HepG2 (cell line): ENCODE measurements at regions not wholly inside any gene's neighbourhood (a gene's known extent, or its start where the extent isn't known, plus 50 kb on each side); places are given as distances from the start of the nearest gene placed in this dataset.

Experiments
- ATAC-seq: fragments of 200-7000 bp; cut with Tn5 transposase; 3 replicates; pipeline ENCODE4 v1.9.1; 2020; ENCODE audit warnings: mild to moderate bottlenecking, moderate library complexity
- BruUV-seq: library from RNA; stranded (reverse); fragments of 400-500 nt; replicated peaks from 2 replicates; lab custom pipeline; 2021; lab: Mats Ljungman, UMichigan
- CTCF ChIA-PET: fragments of 300-600 bp; formaldehyde crosslinking; extraction: SDS; loops from one replicate; lab custom pipeline; 2021; ENCODE audit warnings: low total read pairs, inconsistent platforms, low intra/inter-chr PET ratio; lab: Yijun Ruan, JAX
- POLR2A ChIA-PET: fragments of 350-600 bp; sonication (Branson Sonifier 250); formaldehyde crosslinking; loops from one replicate; lab custom pipeline; 2020; ENCODE audit warnings: antibody characterized with exemption, inconsistent platforms; lab: Yijun Ruan, JAX
- DNase-seq: peaks from one replicate; pipeline ENCODE4 v3.0.0-alpha.2; 2015; ENCODE audit warnings: low spot score
- FAIRE-seq: peaks from 3 replicates; lab custom pipeline; 2011; peaks lifted over from hg19 to GRCh38; lab: Jason Lieb, UNC
- H2AFZ ChIP-seq: one replicate; pipeline ENCODE4 v1.6.1; 2011; ENCODE audit warnings: low read length, inconsistent platforms
- H3K27ac ChIP-seq: fragments of 300-600 bp; 3 replicates; pipeline ENCODE4 v1.8.0; 2011; ENCODE audit warnings: mixed run types, mild to moderate bottlenecking, mixed read lengths, low read length, inconsistent platforms; ENCODE audit not compliant: insufficient read depth; ENCODE audit errors: extremely low read length
- H3K27me3 ChIP-seq, 2 experiments: fragments of 200-600 bp in 1 of 2; 2 replicates in 1 of 2; 3 replicates in 1 of 2; pipeline versions ENCODE4 v1.6.0 to v1.8.0; 2011; ENCODE audit warnings: low read length in 2 of 2, mild to moderate bottlenecking in 2 of 2, moderate library complexity in 2 of 2, inconsistent platforms in 1 of 2; ENCODE audit not compliant: insufficient read depth in 2 of 2, control insufficient read depth in 1 of 2
- H3K36me3 ChIP-seq, 2 experiments: fragments of 200-600 bp in 1 of 2; replicated peaks in 1 of 2; 2 replicates in 1 of 2; 3 replicates in 1 of 2; pipeline versions ENCODE4 v1.5.1 to v1.8.0; 2011; ENCODE audit warnings: low read length in 2 of 2, inconsistent platforms in 1 of 2; ENCODE audit not compliant: insufficient read depth in 2 of 2, control insufficient read depth in 1 of 2
- H3K4me1 ChIP-seq: 2 replicates; pipeline ENCODE4 v1.5.1; 2012; ENCODE audit warnings: low read length, inconsistent platforms; ENCODE audit not compliant: insufficient read depth
- H3K4me2 ChIP-seq: 2 replicates; pipeline ENCODE4 v1.6.0; 2011; ENCODE audit warnings: low read depth, low read length, inconsistent platforms
- H3K4me3 ChIP-seq, 3 experiments: fragments of 200-600 bp in 1 of 3; sonication (generic), shearing (Covaris generic) in 1 of 3; replicated peaks in 1 of 3; 2 replicates each; pipeline ENCODE4 v1.5.1; 2011 to 2016; ENCODE audit warnings: low read length in 3 of 3, inconsistent platforms in 2 of 3, low read depth in 2 of 3, mild to moderate bottlenecking in 2 of 3, control low read depth in 1 of 3, mixed read lengths in 1 of 3; ENCODE audit not compliant: insufficient read depth in 1 of 3
- H3K79me2 ChIP-seq: one replicate; pipeline ENCODE4 v1.6.1; 2011; ENCODE audit warnings: low read length, inconsistent platforms; ENCODE audit not compliant: insufficient read depth
- H3K9ac ChIP-seq: 2 replicates; pipeline ENCODE4 v1.6.0; 2011; ENCODE audit warnings: mild to moderate bottlenecking, low read depth, low read length, inconsistent platforms; ENCODE audit not compliant: insufficient read depth
- H3K9me3 ChIP-seq: 2 replicates; pipeline ENCODE4 v1.5.1; 2012; ENCODE audit warnings: mild to moderate bottlenecking, low read length
- H4K20me1 ChIP-seq: 2 replicates; pipeline ENCODE4 v1.6.0; 2011; ENCODE audit warnings: inconsistent platforms, mild to moderate bottlenecking, low read length, moderate library complexity; ENCODE audit not compliant: insufficient read depth
- HMGXB4 ChIP-seq, 2 experiments: sonication (generic) in 1 of 2; formaldehyde crosslinking in 1 of 2; IDR thresholded peaks; 2 replicates each; pipeline versions ENCODE4 v1.4.0 to v1.6.1; 2018 to 2020; ENCODE audit warnings: missing genetic modification reagents in 2 of 2, borderline replicate concordance in 1 of 2, low read depth in 1 of 2, mild to moderate bottlenecking in 1 of 2, missing biosample characterization in 1 of 2
- PHF8 ChIP-seq: sonication (generic); formaldehyde crosslinking; IDR thresholded peaks from 2 replicates; pipeline ENCODE4 v1.5.0; 2020; ENCODE audit warnings: missing genetic modification reagents
- ZBTB42 ChIP-seq: sonication (generic); formaldehyde crosslinking; IDR thresholded peaks from 2 replicates; pipeline ENCODE4 v1.5.0; 2020; ENCODE audit warnings: mild to moderate bottlenecking, missing genetic modification reagents
- ZFX ChIP-seq: sonication (generic); formaldehyde crosslinking; IDR thresholded peaks from 2 replicates; pipeline ENCODE4 v1.4.0; 2020; ENCODE audit warnings: mild to moderate bottlenecking, low read depth, missing genetic modification reagents, moderate library complexity
- ZNF569 ChIP-seq: sonication (generic); formaldehyde crosslinking; IDR thresholded peaks from 2 replicates; pipeline ENCODE4 v1.5.0; 2020; ENCODE audit warnings: mild to moderate bottlenecking, missing genetic modification reagents, moderate library complexity, borderline replicate concordance
- ZSCAN20 ChIP-seq: sonication (generic); formaldehyde crosslinking; IDR thresholded peaks from 2 replicates; pipeline ENCODE4 v1.4.0; 2020; ENCODE audit warnings: missing genetic modification reagents, mild to moderate bottlenecking, borderline replicate concordance
- WGBS: methylation state at CpG from one replicate; pipeline ENCODE4 v1.1.6; 2017; ENCODE audit warnings: low lambda C conversion rate; 5-methylcytosine and 5-hydroxymethylcytosine counted together
- in situ Hi-C: cut with HindIII; loops from 2 replicates; pipeline ENCODE4 v1.10.0; 2017; ENCODE audit warnings: low pct_unique_long_range_greater_than_20kb; ENCODE audit not compliant: extremely low pct_ligation_motif_present
- intact Hi-C: fragments of 100-400 bp; cut with micrococcal nuclease; formaldehyde crosslinking; loops from one replicate; pipeline ENCODE4 v1.10.0; 2022; ENCODE audit not compliant: unreplicated experiment
- TF ChIP-seq, protein P1 (sequence below): IDR thresholded peaks from 2 replicates; pipeline ENCODE4 v1.6.1; 2016; ENCODE audit warnings: low read depth

- H3K9me3 ChIP-seq = peaks cover 8% of the 10 kb centered on the region; the same call in 1 of the 2 replicates
- H3K27me3 ChIP-seq = no peaks in the 10 kb centered on the region
- H3K4me3 ChIP-seq = no peak overlapping the region
- H3K79me2 ChIP-seq = no peaks in the 10 kb centered on the region
- H3K4me1 ChIP-seq = no peaks in the 10 kb centered on the region
- intact Hi-C loops (no loop called here), in situ Hi-C loops (no loop called here)
- no peak for ATAC-seq
- no peaks in the 10 kb centered on the region for H4K20me1 ChIP-seq
- TF ChIP-seq ZFX (CRISPR knock-in tag) (no peak), PHF8 (CRISPR knock-in tag) (no peak), ZBTB42 (CRISPR knock-in tag) (no peak), ZNF569 (CRISPR knock-in tag) (no peak)
- FAIRE-seq = no peak
- no TSS peak for BruUV-seq
- ChIA-PET POLR2A (no interaction called here), CTCF (no interaction called here)
- H3K4me2 ChIP-seq = no peak overlapping the region
- DNase-seq = no peak
- H3K27ac ChIP-seq = no peak overlapping the region
- no peaks in the 10 kb centered on the region for H3K36me3 ChIP-seq
- 32% methylated on average over 4 of the region's 17 CpGs for WGBS
- no peak overlapping the region for H3K9ac ChIP-seq
- H2AFZ ChIP-seq = no peak overlapping the region
These were observed 1037.2 kb upstream of the ACVR2A start for GRCh38 chr2:146807568-146808168.

DNA sequence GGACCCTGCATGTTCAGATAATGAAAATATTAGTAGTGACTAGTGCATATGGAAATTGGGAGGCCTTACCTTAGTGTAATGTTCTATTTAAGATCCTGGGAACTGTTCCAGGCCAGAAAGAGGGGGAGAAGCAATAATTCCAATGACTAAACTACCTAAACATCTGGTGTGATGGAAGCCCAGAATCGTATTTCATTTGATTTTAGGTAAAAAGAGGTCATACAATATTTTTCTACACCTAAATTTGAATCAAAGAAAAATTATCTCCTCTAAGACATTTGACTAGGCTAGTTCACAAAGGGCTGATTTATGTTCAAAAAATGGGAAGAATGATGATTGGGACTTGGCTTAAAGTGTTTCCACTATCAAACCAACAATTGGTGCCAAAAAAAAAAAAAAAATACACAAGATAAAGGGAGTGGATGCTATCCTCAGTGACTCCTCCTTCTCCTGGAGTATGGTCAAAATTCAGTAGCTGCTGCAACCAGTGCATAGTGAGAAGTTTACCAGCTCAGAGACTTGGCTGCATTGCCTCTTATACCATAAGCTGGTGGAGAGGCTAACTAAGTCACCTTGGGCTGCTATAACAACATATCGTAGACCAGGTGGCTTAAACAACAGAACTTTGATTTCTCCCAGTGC, 1038.3 kb upstream of the ACVR2A start:
- Histone ChIP-seq H3K4me1 (no peaks in the 10 kb centered on the region), H3K4me2 (no peak overlapping the region), H4K20me1 (no peaks in the 10 kb centered on the region), H3K9ac (no peak overlapping the region), H3K27me3 (no peaks in the 10 kb centered on the region), H3K79me2 (no peaks in the 10 kb centered on the region), H3K4me3 (no peak overlapping the region), H3K9me3 (peaks cover 8% of the 10 kb centered on the region; the same call in 1 of the 2 replicates), H3K27ac (no peak overlapping the region), H2AFZ (no peak overlapping the region), H3K36me3 (no peaks in the 10 kb centered on the region)
- FAIRE-seq = no peak
- BruUV-seq = no TSS peak
- in situ Hi-C loops (no loop called here), intact Hi-C loops (no loop called here)
- 6% methylated on average over 2 of the region's 2 CpGs for WGBS
- CTCF ChIA-PET = no interaction called here
- POLR2A ChIA-PET = no interaction called here
- no peak for ATAC-seq
- no peak for DNase-seq
- TF ChIP-seq ZSCAN20 (CRISPR knock-in tag) (no peak), HMGXB4 (CRISPR knock-in tag; IDR thresholded peaks at IDR 0.05; ENCODE audit: borderline replicate concordance in 1 of 2, low read depth in 1 of 2) (no peak)
- TF ChIP-seq, protein P1, sequence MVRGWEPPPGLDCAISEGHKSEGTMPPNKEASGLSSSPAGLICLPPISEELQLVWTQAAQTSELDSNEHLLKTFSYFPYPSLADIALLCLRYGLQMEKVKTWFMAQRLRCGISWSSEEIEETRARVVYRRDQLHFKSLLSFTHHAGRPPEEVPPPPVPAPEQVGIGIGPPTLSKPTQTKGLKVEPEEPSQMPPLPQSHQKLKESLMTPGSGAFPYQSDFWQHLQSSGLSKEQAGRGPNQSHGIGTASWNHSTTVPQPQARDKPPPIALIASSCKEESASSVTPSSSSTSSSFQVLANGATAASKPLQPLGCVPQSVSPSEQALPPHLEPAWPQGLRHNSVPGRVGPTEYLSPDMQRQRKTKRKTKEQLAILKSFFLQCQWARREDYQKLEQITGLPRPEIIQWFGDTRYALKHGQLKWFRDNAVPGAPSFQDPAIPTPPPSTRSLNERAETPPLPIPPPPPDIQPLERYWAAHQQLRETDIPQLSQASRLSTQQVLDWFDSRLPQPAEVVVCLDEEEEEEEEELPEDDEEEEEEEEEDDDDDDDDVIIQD (CRISPR knock-in tag) = no peak
